Progenitor cell of endocrine pancreas (in vitro differentiated cells): ENCODE measurements at regions not wholly inside any gene's neighbourhood (a gene's known extent, or its start where the extent isn't known, plus 50 kb on each side); places are given as distances from the start of the nearest gene placed in this dataset.

Experiments
- DNase-seq: peaks from one replicate; pipeline ENCODE4 v3.0.0; 2021; ENCODE audit warnings: low spot score; ENCODE audit not compliant: unreplicated experiment
- H3K27ac Mint-ChIP-seq: 2 replicates; pipeline ENCODE4 v1.8.0; 2021; ENCODE audit warnings: mild to moderate bottlenecking, moderate library complexity, mixed read lengths
- H3K27me3 Mint-ChIP-seq: 2 replicates; pipeline ENCODE4 v1.8.0; 2021; ENCODE audit warnings: mixed read lengths
- H3K36me3 Mint-ChIP-seq: 2 replicates; pipeline ENCODE4 v1.8.0; 2022; ENCODE audit warnings: mixed read lengths; ENCODE audit not compliant: insufficient read depth
- H3K4me1 Mint-ChIP-seq: 2 replicates; pipeline ENCODE4 v1.8.0; 2021; ENCODE audit warnings: low read depth, mixed read lengths
- H3K4me3 Mint-ChIP-seq: 2 replicates; pipeline ENCODE4 v1.8.0; 2021; ENCODE audit warnings: low read depth, mild to moderate bottlenecking, moderate library complexity, mixed read lengths
- H3K9me3 Mint-ChIP-seq: 2 replicates; pipeline ENCODE4 v1.8.0; 2021; ENCODE audit warnings: low read depth, mixed read lengths
- TF ChIP-seq, protein P1 (sequence below): fragments of 200-600 bp; sonication (generic); IDR thresholded peaks from one replicate; pipeline ENCODE4 v1.5.0; 2021; ENCODE audit warnings: antibody characterized with exemption, mild to moderate bottlenecking; ENCODE audit not compliant: unreplicated experiment

DNA sequence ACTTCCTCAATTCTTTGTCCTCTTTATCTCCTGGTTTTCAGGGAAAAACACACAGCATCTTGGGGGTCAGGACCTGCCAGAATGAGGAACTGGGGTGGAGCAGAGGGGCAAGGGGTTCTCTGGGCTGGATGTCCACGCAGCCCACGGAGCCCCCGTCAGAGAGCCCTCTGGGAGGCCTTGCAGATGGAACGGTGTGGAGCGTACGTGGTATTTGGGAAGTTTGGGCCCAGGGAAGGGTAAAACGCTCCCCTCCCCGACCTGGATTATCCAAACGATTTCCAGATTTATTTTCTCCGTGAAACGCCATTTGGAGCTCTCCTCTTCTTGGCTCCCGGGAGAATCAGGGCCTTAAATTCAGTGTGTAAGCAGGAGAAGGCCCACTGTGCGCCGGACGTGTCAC, 51.7 kb upstream of the ZNF536 start:
- DNase-seq, result no peak
- H3K9me3 Mint-ChIP-seq, result peaks cover 5% of the 10 kb centered on the region
- TF ChIP-seq, protein P1, sequence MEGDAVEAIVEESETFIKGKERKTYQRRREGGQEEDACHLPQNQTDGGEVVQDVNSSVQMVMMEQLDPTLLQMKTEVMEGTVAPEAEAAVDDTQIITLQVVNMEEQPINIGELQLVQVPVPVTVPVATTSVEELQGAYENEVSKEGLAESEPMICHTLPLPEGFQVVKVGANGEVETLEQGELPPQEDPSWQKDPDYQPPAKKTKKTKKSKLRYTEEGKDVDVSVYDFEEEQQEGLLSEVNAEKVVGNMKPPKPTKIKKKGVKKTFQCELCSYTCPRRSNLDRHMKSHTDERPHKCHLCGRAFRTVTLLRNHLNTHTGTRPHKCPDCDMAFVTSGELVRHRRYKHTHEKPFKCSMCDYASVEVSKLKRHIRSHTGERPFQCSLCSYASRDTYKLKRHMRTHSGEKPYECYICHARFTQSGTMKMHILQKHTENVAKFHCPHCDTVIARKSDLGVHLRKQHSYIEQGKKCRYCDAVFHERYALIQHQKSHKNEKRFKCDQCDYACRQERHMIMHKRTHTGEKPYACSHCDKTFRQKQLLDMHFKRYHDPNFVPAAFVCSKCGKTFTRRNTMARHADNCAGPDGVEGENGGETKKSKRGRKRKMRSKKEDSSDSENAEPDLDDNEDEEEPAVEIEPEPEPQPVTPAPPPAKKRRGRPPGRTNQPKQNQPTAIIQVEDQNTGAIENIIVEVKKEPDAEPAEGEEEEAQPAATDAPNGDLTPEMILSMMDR, result no peak
- no peak overlapping the region for H3K27ac Mint-ChIP-seq
- peaks cover 6% of the 10 kb centered on the region for H3K4me1 Mint-ChIP-seq
- peaks cover 4% of the 10 kb centered on the region for H3K27me3 Mint-ChIP-seq
- H3K36me3 Mint-ChIP-seq, result no peaks in the 10 kb centered on the region
- H3K4me3 Mint-ChIP-seq, result no peak overlapping the region

DNA sequence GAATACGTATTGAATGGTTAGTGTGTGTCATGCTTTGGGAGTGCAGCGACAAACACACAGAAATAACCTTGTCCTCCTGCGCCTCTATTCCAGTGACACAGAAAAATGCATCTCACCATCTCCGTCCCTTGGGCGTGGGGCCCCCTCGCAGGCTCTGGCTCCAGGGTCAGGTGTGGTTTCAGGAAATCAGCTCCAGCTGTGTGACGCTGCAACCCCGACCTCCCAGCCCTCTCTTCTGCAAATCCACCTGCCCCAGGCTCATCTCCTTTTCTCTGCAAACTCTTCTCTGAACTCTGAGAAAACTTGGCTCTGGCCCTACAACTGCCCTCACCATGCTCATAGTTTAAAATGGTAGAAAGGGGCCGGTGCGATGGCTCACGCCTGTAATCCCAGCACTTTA, 51.3 kb upstream of the ZNF536 start:
- Mint-ChIP-seq H3K27ac (no peak overlapping the region), H3K4me3 (no peak overlapping the region), H3K4me1 (peaks cover 6% of the 10 kb centered on the region), H3K9me3 (peaks cover 5% of the 10 kb centered on the region), H3K27me3 (peaks cover 4% of the 10 kb centered on the region), H3K36me3 (no peaks in the 10 kb centered on the region)
- no peak for DNase-seq
- TF ChIP-seq, protein P1, result no peak
